ENCODE measurements at regions not wholly inside any gene's neighbourhood (a gene's known extent, or its start where the extent isn't known, plus 50 kb on each side); places are given as distances from the start of the nearest gene placed in this dataset.

- ATAC-seq (ENCODE audit: insufficient read depth, low FRiP score), result no peak
- H3K27ac ChIP-seq (ENCODE audit: low read depth in 1 of 2, low read length in 1 of 2), result no peak overlapping the region
- H3K9ac ChIP-seq (ENCODE audit: insufficient read depth in 1 of 2, low read length in 2 of 2), result no peak overlapping the region
- no peaks in the 10 kb centered on the region for H3K36me3 ChIP-seq (ENCODE audit: control insufficient read depth in 4 of 4, insufficient read depth in 4 of 4, low read length in 4 of 4)
- 88 to 89% methylated on average over 1 of the region's 1 CpG for WGBS, 2 donors
- H3K4me3 ChIP-seq, result no peak overlapping the region
- no peaks in the 10 kb centered on the region for H3K4me1 ChIP-seq (ENCODE audit: control insufficient read depth in 5 of 5, insufficient read depth in 5 of 5, low read length in 5 of 5)
- TF ChIP-seq, protein P1, sequence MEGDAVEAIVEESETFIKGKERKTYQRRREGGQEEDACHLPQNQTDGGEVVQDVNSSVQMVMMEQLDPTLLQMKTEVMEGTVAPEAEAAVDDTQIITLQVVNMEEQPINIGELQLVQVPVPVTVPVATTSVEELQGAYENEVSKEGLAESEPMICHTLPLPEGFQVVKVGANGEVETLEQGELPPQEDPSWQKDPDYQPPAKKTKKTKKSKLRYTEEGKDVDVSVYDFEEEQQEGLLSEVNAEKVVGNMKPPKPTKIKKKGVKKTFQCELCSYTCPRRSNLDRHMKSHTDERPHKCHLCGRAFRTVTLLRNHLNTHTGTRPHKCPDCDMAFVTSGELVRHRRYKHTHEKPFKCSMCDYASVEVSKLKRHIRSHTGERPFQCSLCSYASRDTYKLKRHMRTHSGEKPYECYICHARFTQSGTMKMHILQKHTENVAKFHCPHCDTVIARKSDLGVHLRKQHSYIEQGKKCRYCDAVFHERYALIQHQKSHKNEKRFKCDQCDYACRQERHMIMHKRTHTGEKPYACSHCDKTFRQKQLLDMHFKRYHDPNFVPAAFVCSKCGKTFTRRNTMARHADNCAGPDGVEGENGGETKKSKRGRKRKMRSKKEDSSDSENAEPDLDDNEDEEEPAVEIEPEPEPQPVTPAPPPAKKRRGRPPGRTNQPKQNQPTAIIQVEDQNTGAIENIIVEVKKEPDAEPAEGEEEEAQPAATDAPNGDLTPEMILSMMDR (IDR thresholded peaks at IDR 0.05; ENCODE audit: control extremely low read depth, extremely low read depth), result no peak
- no peak for DNase-seq
- H3K9me3 ChIP-seq (ENCODE audit: control insufficient read depth in 4 of 4, insufficient read depth in 3 of 4, low read length in 3 of 4), result peaks cover 0 to 3% (median 0%) of the 10 kb centered on the region in 4 donors
- H3K27me3 ChIP-seq (ENCODE audit: control insufficient read depth in 3 of 3, insufficient read depth in 3 of 3, low read length in 2 of 3), result no peaks in the 10 kb centered on the region
Measured at GRCh38 chr18:29041976-29042375, 865.0 kb upstream of the CDH2 start.

GRCh38 chr18:29034113-29034856 is 857.4 kb upstream of the CDH2 start:
- no peaks in the 10 kb centered on the region for H3K36me3 ChIP-seq (ENCODE audit: control insufficient read depth in 4 of 4, insufficient read depth in 4 of 4, low read length in 4 of 4)
- no peak overlapping the region for H3K4me3 ChIP-seq
- TF ChIP-seq, protein P1 (IDR thresholded peaks at IDR 0.05; ENCODE audit: control extremely low read depth, extremely low read depth), result no peak
- no peak overlapping the region for H3K9ac ChIP-seq (ENCODE audit: insufficient read depth in 1 of 2, low read length in 2 of 2)
- H3K4me1 ChIP-seq (ENCODE audit: control insufficient read depth in 5 of 5, insufficient read depth in 5 of 5, low read length in 5 of 5), result no peaks in the 10 kb centered on the region
- H3K27me3 ChIP-seq (ENCODE audit: control insufficient read depth in 3 of 3, insufficient read depth in 3 of 3, low read length in 2 of 3), result no peaks in the 10 kb centered on the region
- ATAC-seq (ENCODE audit: insufficient read depth, low FRiP score) (no peak), DNase-seq (no peak)
- no peaks in the 10 kb centered on the region for H3K9me3 ChIP-seq (ENCODE audit: control insufficient read depth in 4 of 4, insufficient read depth in 3 of 4, low read length in 3 of 4)
- 80 to 88% methylated on average over 3 of the region's 3 CpGs for WGBS, 2 donors
- no peak overlapping the region for H3K27ac ChIP-seq (ENCODE audit: low read depth in 1 of 2, low read length in 1 of 2)

DNA sequence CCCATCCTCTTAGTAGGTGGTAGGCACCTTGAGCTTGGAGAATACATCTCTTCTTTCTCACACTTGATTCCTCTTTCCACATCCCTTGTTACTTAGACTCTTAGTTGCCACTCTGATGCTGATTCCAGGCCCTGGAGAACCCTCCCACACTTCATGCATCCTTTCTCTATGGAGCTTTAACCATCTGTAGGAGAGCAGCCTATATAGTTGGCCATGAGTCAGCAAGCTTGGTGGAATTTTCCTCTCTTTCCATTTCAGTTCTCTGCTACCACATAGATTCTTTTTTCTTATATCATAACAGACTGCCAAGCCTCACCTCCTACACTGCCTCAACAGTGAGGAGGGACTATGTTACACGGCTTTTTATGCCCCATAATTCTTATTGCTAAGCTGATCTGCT is 851.6 kb upstream of the CDH2 start:
- no peak for DNase-seq
- Histone ChIP-seq H3K27ac (ENCODE audit: low read depth in 1 of 2, low read length in 1 of 2) (no peak overlapping the region), H3K36me3 (ENCODE audit: control insufficient read depth in 4 of 4, insufficient read depth in 4 of 4, low read length in 4 of 4) (no peaks in the 10 kb centered on the region), H3K9ac (ENCODE audit: insufficient read depth in 1 of 2, low read length in 2 of 2) (no peak overlapping the region), H3K4me1 (ENCODE audit: control insufficient read depth in 5 of 5, insufficient read depth in 5 of 5, low read length in 5 of 5) (no peaks in the 10 kb centered on the region), H3K9me3 (ENCODE audit: control insufficient read depth in 4 of 4, insufficient read depth in 3 of 4, low read length in 3 of 4) (no peaks in the 10 kb centered on the region), H3K27me3 (ENCODE audit: control insufficient read depth in 3 of 3, insufficient read depth in 3 of 3, low read length in 2 of 3) (no peaks in the 10 kb centered on the region), H3K4me3 (no peak overlapping the region)
- ATAC-seq (ENCODE audit: insufficient read depth, low FRiP score), result no peak
- TF ChIP-seq, protein P1 (IDR thresholded peaks at IDR 0.05; ENCODE audit: control extremely low read depth, extremely low read depth), result no peak
- 72 to 77% methylated on average over 1 of the region's 1 CpG for WGBS, 2 donors

DNA sequence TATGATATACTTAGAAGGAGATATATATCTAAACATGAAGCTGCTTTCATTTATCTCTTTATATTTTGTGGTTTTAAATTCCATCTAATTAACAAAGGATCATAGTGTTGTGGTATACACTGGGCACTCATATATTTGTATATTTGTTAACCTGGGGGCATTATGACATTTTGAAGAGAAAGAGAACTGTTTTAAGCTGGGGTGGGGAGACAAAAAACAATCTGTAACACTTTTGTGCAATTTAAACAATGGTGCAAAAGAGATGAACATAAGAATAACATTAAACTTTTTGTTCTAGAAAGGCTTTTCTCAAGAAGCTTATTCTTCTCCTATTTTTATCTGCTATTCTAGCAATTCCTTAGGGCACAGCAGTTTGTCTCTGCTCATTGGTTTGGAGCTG is 842.0 kb upstream of the CDH2 start:
- ATAC-seq (ENCODE audit: insufficient read depth, low FRiP score), result no peak
- TF ChIP-seq, protein P1 (IDR thresholded peaks at IDR 0.05; ENCODE audit: control extremely low read depth, extremely low read depth), result no peak
- H3K9me3 ChIP-seq (ENCODE audit: control insufficient read depth in 4 of 4, insufficient read depth in 3 of 4, low read length in 3 of 4), result no peaks in the 10 kb centered on the region

More for the DNA sequence above, 842.0 kb upstream of the CDH2 start:
- H3K9ac ChIP-seq (ENCODE audit: insufficient read depth in 1 of 2, low read length in 2 of 2), result no peak overlapping the region
- no peak overlapping the region for H3K4me3 ChIP-seq
- no peaks in the 10 kb centered on the region for H3K27me3 ChIP-seq (ENCODE audit: control insufficient read depth in 3 of 3, insufficient read depth in 3 of 3, low read length in 2 of 3)
- no peak overlapping the region for H3K27ac ChIP-seq (ENCODE audit: low read depth in 1 of 2, low read length in 1 of 2)
- no peaks in the 10 kb centered on the region for H3K4me1 ChIP-seq (ENCODE audit: control insufficient read depth in 5 of 5, insufficient read depth in 5 of 5, low read length in 5 of 5)
- no peak for DNase-seq
- H3K36me3 ChIP-seq (ENCODE audit: control insufficient read depth in 4 of 4, insufficient read depth in 4 of 4, low read length in 4 of 4), result no peaks in the 10 kb centered on the region

Data from lung (tissue), 11 donors.